Psoas muscle (tissue), 7 donors: ENCODE measurements at regions not wholly inside any gene's neighbourhood (a gene's known extent, or its start where the extent isn't known, plus 50 kb on each side); places are given as distances from the start of the nearest gene placed in this dataset.

ENCODE experiments used
- ATAC-seq, 4 donors: fragments of 200-7000 bp; cut with Tn5 transposase; one replicate each; pipeline ENCODE4 v1.9.1; 2020; ENCODE audit warnings: moderate library complexity in 3 of 4, mild to moderate bottlenecking in 2 of 4
- DNase-seq, 2 donors: peaks; one replicate each; pipeline ENCODE4 v3.0.0-alpha.2; 2020
- H3K27ac ChIP-seq: fragments of 200-600 bp; one replicate; pipeline ENCODE4 v1.8.0; 2022
- H3K27me3 ChIP-seq, 3 donors: fragments of 200-600 bp in 1 of 3; one replicate each; pipeline versions ENCODE4 v1.6.1 to v1.8.0; 2013 to 2022; ENCODE audit warnings: low read length in 2 of 3, mild to moderate bottlenecking in 2 of 3, moderate library complexity in 1 of 3; ENCODE audit not compliant: insufficient read depth in 3 of 3
- H3K36me3 ChIP-seq, 2 donors: fragments of 200-600 bp in 1 of 2; one replicate each; pipeline versions ENCODE4 v1.6.1 to v1.8.0; 2013 to 2022; ENCODE audit warnings: low read depth in 1 of 2, mild to moderate bottlenecking in 1 of 2, moderate library complexity in 1 of 2; ENCODE audit not compliant: insufficient read depth in 1 of 2
- H3K4me1 ChIP-seq: fragments of 200-600 bp; one replicate; pipeline ENCODE4 v1.8.0; 2022
- H3K4me3 ChIP-seq: fragments of 200-600 bp; one replicate; pipeline ENCODE4 v1.8.0; 2022; ENCODE audit warnings: mild to moderate bottlenecking
- H3K9me3 ChIP-seq: fragments of 200-600 bp; one replicate; pipeline ENCODE4 v1.8.0; 2022
- WGBS, 3 donors: extraction: QIAGEN DNeasy Blood & Tissue Kit; methylation state at CpG; one replicate each; pipeline versions ENCODE4 v1.1.6 to v1.1.7; 2013; 5-methylcytosine and 5-hydroxymethylcytosine counted together
- intact Hi-C, 2 donors: fragments of 100-400 bp; cut with DNase I; formaldehyde crosslinking; loops; one replicate each; pipeline versions ENCODE4 v1.11.0 to v1.14.2; 2022
- TF ChIP-seq, protein P1 (sequence below): fragments of 200-600 bp; IDR thresholded peaks from one replicate; pipeline ENCODE4 v1.8.0; 2022; ENCODE audit warnings: antibody characterized with exemption
- donor health status: healthy with polysubstance abuse.
- donor health status: DM: no; HTN: no; CAD: no; lungs with moderate emphysema.
- donor health status: Bipolar disorder and iron deficiency.
- donor health status: healthy.
- donor health status: DM: yes; HTN: yes; CAD: no.
- donor health status: DM: no; HTN: no; CAD: no.
- donor health status: DM: yes; HTN: yes; CAD: no.

- no peak overlapping the region for H3K27ac ChIP-seq
- no peak overlapping the region for H3K4me3 ChIP-seq
- no peaks in the 10 kb centered on the region for H3K27me3 ChIP-seq
- no peaks in the 10 kb centered on the region for H3K4me1 ChIP-seq
- DNase-seq (no peak), ATAC-seq (no peak)
- WGBS, 3 donors: 90 to 94% (median 92%) methylated on average over 2 of the region's 2 CpGs
- no peaks in the 10 kb centered on the region for H3K9me3 ChIP-seq
- TF ChIP-seq, protein P1, sequence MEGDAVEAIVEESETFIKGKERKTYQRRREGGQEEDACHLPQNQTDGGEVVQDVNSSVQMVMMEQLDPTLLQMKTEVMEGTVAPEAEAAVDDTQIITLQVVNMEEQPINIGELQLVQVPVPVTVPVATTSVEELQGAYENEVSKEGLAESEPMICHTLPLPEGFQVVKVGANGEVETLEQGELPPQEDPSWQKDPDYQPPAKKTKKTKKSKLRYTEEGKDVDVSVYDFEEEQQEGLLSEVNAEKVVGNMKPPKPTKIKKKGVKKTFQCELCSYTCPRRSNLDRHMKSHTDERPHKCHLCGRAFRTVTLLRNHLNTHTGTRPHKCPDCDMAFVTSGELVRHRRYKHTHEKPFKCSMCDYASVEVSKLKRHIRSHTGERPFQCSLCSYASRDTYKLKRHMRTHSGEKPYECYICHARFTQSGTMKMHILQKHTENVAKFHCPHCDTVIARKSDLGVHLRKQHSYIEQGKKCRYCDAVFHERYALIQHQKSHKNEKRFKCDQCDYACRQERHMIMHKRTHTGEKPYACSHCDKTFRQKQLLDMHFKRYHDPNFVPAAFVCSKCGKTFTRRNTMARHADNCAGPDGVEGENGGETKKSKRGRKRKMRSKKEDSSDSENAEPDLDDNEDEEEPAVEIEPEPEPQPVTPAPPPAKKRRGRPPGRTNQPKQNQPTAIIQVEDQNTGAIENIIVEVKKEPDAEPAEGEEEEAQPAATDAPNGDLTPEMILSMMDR: no peak
- no peaks in the 10 kb centered on the region for H3K36me3 ChIP-seq
- intact Hi-C loops: no loop called here
Measured at GRCh38 chr12:88258396-88258795, 116.3 kb downstream of the TMTC3 start.

- ATAC-seq (no peak), DNase-seq (no peak)
- Histone ChIP-seq H3K27ac (no peak overlapping the region), H3K9me3 (no peaks in the 10 kb centered on the region), H3K27me3 (no peaks in the 10 kb centered on the region), H3K4me1 (no peaks in the 10 kb centered on the region), H3K4me3 (no peak overlapping the region), H3K36me3 (no peaks in the 10 kb centered on the region)
- intact Hi-C loops: no loop called here
- 69 to 87% (median 79%) methylated on average over 2 of the region's 2 CpGs for WGBS, 3 donors
- TF ChIP-seq, protein P1: no peak
Measured at GRCh38 chr12:88266806-88267360, 124.8 kb downstream of the TMTC3 start.

GRCh38 chr12:88267630-88268029, 125.5 kb downstream of the TMTC3 start:
- 69 to 76% (median 69%) methylated on average over 2 of the region's 2 CpGs for WGBS, 3 donors
- intact Hi-C loops: no loop called here
- ATAC-seq (no peak), DNase-seq (no peak)
- no peaks in the 10 kb centered on the region for H3K4me1 ChIP-seq
- H3K27me3 ChIP-seq: no peaks in the 10 kb centered on the region
- no peaks in the 10 kb centered on the region for H3K36me3 ChIP-seq
- TF ChIP-seq, protein P1: no peak
- no peak overlapping the region for H3K27ac ChIP-seq
- H3K4me3 ChIP-seq: no peak overlapping the region
- no peaks in the 10 kb centered on the region for H3K9me3 ChIP-seq

- WGBS, 3 donors: 81 to 83% (median 83%) methylated on average over 4 of the region's 4 CpGs
- intact Hi-C loops: no loop called here
- Histone ChIP-seq H3K36me3 (no peaks in the 10 kb centered on the region), H3K9me3 (no peaks in the 10 kb centered on the region), H3K27ac (no peak overlapping the region), H3K4me1 (no peaks in the 10 kb centered on the region), H3K27me3 (no peaks in the 10 kb centered on the region), H3K4me3 (no peak overlapping the region)
- TF ChIP-seq, protein P1: no peak
- no peak for DNase-seq
- no peak for ATAC-seq
Measured at GRCh38 chr12:88272456-88272855, 130.3 kb downstream of the TMTC3 start.

- Histone ChIP-seq H3K36me3 (no peaks in the 10 kb centered on the region), H3K27ac (no peak overlapping the region), H3K27me3 (no peaks in the 10 kb centered on the region), H3K9me3 (no peaks in the 10 kb centered on the region), H3K4me3 (no peak overlapping the region), H3K4me1 (no peaks in the 10 kb centered on the region)
- TF ChIP-seq, protein P1: no peak
- ATAC-seq: no peak
- 77 to 83% (median 81%) methylated on average over 2 of the region's 2 CpGs for WGBS, 3 donors
- DNase-seq: no peak
- intact Hi-C loops: no loop called here
Measured at GRCh38 chr12:88273450-88273849, 131.3 kb downstream of the TMTC3 start.
